ENCODE measurements at regions not wholly inside any gene's neighbourhood (a gene's known extent, or its start where the extent isn't known, plus 50 kb on each side); places are given as distances from the start of the nearest gene placed in this dataset.

GRCh38 chr5:170179626-170180025 lies 53.2 kb upstream of the C5orf58 start:
- H3K4me3 ChIP-seq (ENCODE audit: low read depth, low read length) = no peak overlapping the region
- TF ChIP-seq CTCF (IDR thresholded peaks at IDR 0.05; ENCODE audit: insufficient read depth, low read depth, low read length, missing control alignments) = no peak
- DNase-seq (ENCODE audit: low read depth) = no peak

GRCh38 chr5:170181902-170182301 lies 50.9 kb upstream of the C5orf58 start:
- no peak for TF ChIP-seq CTCF (IDR thresholded peaks at IDR 0.05; ENCODE audit: insufficient read depth, low read depth, low read length, missing control alignments)
- no peak overlapping the region for H3K4me3 ChIP-seq (ENCODE audit: low read depth, low read length)
- no peak for DNase-seq (ENCODE audit: low read depth)

- no peak overlapping the region for H3K4me3 ChIP-seq (ENCODE audit: low read depth, low read length)
- TF ChIP-seq CTCF (IDR thresholded peaks at IDR 0.05; ENCODE audit: insufficient read depth, low read depth, low read length, missing control alignments) = no peak
- no peak for DNase-seq (ENCODE audit: low read depth)
Measured at GRCh38 chr5:170182491-170182890, 50.3 kb upstream of the C5orf58 start.

Measured in GM12865 (cell line).